HG03558 (cell line): ENCODE measurements at regions not wholly inside any gene's neighbourhood (a gene's known extent, or its start where the extent isn't known, plus 50 kb on each side); places are given as distances from the start of the nearest gene placed in this dataset.

ENCODE experiments used
- ATAC-seq: cut with Tn5 transposase; IDR thresholded peaks from one replicate; pipeline ENCODE4 v1.9.1; 2021; ENCODE audit warnings: moderate number of reproducible peaks; ENCODE audit not compliant: unreplicated experiment; ENCODE audit errors: extremely low read depth

GRCh38 chr18:55095584-55095983 lies 136.3 kb upstream of the CCDC68 start:
- ATAC-seq: no peak

DNA sequence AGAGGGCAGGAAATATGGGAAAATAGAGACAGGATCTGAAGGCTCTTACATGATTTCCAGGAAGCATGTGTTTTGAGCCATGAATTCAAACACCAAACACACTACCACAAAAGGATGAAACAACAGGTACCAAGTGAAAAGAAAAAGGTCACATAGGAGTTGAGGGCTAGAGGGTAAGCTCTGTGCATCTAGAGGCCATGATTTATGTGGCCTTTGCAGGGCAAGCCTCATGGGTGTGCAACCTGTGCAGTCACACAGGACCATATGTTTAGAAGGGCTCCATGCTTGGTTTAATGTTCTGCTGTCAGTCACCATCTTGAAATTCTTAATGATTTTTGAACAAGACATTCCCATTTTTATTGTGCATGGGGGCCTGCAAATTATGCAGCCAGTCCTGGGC lies 134.5 kb upstream of the CCDC68 start:
- no peak for ATAC-seq

- no peak for ATAC-seq
Measured at GRCh38 chr18:55093295-55093694, 134.0 kb upstream of the CCDC68 start.

DNA sequence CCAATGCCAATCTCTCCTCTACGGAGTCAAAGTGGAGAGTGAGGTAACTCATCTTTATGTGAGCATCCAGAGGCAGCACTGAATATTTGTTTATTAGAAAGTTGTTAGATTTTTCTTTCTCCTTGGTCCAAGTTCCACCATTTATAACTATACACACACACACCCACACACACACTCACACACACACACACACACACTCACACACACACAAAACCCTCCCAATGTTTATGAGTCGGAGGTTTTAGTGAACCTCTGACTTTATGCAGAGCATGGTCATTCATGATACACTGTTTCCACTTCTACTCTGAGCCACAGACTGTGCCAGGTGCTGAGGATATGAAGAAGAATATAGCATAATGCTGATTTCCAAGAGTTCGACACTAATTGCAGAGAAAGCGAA lies 132.9 kb upstream of the CCDC68 start:
- no peak for ATAC-seq

DNA sequence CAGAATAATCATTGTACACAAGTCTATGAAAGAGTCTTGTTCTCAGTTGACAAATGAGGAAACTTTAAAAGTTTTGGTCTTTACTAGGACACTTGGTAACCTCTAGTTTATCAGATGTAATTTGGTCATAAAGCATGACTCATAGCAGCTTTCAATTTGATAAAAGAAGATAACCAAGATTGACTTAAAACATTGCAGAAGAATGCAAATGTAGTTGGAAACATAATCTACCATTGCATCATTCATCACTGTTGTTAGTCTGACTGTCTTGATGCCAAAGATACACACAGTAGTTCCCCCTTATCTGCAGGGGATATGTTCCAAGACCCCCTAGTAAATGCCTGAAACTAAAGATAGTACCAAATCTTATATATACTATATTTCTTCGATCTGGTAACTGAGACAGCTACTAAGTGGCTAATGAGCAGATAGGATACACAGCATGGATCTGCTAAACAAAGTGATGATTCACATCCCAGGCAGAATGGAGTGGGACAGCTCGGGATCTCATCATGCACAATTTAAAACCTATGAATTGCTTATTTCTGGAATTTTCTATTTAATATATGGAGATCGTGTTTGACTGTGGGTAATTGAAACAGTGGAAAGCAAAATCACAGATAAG lies 131.4 kb upstream of the CCDC68 start:
- ATAC-seq: no peak

DNA sequence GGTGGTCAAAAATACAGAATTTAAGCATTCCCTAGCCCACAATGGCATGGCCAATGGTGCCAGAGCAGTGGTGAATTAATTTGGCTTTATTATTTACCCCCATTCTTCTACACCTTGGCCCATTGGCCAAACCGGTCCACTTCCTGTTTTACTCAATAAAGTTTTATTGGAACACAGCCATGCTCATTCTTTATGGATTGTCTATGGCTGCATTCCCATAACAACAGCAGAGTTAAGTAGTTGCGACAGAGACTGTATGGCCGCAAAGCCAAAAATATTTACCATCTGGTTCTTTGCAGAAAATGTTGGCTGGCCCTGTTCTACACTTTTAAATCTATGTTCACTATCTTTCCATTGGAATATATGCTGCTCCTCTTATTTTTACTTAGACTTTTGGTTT lies 130.3 kb upstream of the CCDC68 start:
- no peak for ATAC-seq

GRCh38 chr18:55088561-55088960 lies 129.3 kb upstream of the CCDC68 start:
- no peak for ATAC-seq

DNA sequence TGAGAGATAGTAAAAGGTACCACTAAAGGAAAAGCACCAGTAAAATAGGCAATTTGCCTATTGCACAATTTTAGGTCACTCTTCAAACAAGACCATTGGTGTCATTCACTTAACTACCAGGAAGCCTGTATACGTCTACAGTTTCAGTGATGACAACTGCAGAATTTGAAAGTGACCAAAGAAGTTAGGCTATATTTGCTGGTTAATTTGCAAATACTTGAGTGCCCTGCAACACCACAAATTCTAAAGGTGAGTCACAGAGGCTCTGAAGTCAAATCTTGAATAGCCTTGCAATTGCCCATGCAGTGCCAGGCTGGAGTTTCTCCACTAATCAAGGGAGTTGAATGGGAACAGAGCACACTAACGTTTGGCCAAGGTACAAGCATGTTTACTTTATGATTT lies 128.7 kb upstream of the CCDC68 start:
- ATAC-seq: peak; percentile 40

DNA sequence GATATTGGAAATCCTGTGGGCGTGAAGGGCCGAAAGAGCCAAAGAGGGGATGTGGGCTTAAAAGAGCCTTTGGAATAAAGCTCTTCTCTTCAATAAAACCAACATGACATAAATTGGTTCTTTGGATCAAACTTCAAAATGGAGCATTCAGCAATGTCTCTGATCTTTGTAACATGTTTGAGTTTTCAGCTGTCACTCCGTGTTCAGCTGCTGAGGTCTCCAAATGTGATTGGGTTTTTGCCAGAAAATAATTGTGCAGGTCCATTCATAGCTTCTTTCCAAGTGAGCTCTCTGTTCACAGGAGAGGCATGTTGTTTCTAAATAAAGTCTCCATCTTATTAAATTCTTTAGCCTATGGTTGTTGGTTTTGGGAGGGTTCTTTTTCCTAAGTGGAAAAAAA lies 127.6 kb upstream of the CCDC68 start:
- ATAC-seq: no peak

DNA sequence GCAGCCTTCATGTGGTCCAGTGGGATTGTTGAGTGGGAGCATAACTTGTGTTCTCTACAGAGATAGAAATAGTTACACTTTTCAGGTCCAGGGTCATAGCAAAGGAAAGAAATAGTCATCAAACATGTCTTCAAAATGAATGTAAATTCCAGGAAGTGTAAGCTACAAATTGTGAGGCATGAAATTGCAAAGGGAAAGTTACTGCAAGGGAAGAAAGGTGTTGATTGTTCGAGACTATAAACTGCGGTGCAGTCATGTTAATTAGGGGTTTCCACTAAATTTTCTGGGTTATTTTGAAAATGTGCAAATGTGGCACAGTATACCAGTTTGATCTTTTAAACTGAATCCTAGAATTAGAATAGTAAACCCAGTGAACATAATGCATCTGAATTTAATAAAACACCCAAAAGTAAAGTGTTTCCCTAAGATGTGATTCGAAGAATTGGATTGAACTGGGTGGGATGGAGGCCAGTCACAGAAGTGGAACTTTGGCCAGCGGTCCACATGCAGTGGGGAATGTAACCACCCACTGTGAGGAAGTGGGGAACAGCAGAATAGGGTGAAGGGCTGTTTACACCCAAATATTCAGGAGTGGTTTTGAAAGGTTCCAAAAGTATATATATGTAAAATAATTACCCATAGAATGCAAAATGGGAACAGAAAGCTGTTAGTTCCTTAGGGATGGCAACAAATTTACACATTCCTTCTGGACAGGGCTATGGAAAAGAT lies 126.5 kb upstream of the CCDC68 start:
- no peak for ATAC-seq

GRCh38 chr18:55084550-55084949 lies 125.3 kb upstream of the CCDC68 start:
- no peak for ATAC-seq

DNA sequence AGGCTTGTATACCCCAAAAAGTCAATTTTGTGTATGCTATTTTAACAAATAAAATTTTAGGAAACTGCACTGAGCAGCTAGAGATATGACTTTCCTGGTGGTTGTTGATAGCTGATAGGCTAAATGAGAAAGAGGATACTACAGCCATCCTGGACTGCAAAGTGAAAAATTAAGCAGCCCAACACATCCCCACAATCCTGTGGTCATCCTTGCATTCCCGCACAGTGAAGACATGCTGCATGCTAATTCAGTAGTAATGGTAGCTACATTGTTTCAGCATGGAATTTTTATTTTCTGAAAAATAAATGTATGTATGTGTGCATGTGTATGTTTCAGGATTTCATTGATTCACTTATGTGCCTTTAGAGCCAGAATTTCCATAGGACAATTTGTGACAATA lies 124.2 kb upstream of the CCDC68 start:
- no peak for ATAC-seq

DNA sequence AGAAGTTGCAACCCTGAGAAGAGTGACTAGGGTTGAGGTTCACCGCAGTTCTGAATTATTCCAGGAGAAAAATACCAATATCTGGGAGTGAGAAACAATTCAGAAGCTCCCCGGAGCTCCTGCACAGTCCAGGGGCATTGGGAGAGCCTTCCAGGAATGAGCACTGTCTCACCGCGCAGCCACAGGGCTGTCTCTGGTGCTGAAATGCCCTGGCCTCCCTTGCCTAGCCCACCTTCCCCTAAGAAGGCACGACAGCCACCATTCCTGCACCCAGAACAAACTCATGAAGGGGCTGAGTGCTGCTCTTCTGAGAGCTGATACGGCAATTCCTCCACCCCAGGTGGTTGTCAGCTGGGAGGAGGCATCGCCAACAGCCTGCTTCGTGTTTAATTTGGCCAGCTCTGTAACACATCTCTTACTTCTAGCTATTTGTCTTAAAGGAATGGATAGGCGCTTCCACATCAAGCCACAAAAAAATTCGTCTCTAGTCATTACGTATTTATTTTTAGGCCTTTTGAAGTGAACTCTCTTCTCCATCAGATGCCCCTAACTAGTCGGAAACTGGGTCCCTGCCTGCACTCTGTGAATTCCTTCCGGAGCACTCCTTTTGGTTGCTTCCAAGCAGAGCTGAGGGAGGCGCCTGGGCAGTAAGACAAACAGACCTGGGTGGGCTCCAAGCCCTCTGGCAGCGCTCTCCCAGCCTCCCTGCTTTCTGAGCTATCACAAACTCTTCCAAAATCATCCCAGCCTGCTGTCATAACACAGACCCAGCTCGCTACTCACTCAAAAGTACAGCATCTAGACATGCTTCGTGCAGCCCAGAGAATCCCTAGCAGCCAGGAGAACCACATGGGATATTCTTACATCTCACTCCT lies 120.5 kb upstream of the CCDC68 start:
- no peak for ATAC-seq

DNA sequence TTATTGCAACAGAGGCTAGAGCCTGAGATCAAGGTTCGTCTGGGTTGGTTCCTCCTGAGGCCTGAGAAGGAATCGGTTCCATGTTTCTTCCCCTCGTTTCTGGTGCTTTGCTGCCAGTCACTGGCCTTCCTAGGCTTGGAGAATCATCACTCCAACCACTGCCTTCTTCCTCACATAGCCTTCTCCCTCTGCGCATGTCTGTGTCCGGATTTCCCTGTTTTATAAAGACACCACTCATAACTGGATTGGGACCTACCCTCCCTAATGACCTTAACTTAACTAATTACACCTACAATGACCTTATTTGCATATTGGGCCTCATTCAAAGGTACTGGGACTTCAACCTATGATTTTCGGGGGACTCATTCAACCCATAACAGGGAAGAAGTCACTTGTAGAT lies 119.8 kb upstream of the CCDC68 start:
- ATAC-seq: no peak

- no peak for ATAC-seq
Measured at GRCh38 chr18:55078303-55078932, 119.2 kb upstream of the CCDC68 start.

GRCh38 chr18:55076643-55077218 lies 117.5 kb upstream of the CCDC68 start:
- ATAC-seq: no peak

GRCh38 chr18:55073834-55074233 lies 114.6 kb upstream of the CCDC68 start:
- ATAC-seq: no peak

DNA sequence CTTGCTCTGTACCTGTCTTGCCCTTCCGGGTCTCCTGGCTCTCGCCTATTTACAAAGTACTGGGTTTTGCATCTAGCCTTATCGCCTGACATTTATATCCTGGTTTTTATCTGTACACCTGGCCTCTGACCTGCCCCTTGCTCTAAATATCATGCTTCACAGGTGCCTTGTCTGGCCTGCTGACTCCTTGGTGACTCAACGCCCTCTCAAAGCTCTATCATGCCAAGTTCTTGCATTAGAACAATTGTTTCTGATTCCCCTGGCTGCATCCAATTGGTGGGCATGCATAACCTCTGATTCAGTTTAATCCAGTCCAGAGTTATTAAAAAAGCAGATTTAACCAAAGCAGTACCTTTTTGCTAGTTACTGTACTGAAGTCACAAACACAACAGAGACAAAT lies 113.9 kb upstream of the CCDC68 start:
- no peak for ATAC-seq

DNA sequence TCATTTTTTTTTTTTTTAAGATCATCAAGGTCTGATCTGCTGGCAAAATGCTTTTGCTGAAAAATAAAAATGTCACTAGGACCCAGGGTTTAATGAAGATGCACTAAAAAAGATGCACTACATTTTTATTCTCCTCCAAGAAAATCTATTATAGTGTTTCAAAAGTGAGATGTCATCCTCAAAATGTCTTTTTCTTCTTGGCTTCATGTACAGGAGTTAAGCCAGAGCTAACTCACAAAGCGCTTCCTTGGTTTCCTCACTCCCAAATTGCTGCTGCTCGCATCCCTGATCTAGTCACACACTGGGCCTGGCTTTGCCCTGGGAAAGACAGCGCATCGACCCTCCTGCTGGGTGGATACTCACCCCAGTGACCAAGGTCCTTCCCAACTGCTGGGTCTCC lies 113.4 kb upstream of the CCDC68 start:
- no peak for ATAC-seq

DNA sequence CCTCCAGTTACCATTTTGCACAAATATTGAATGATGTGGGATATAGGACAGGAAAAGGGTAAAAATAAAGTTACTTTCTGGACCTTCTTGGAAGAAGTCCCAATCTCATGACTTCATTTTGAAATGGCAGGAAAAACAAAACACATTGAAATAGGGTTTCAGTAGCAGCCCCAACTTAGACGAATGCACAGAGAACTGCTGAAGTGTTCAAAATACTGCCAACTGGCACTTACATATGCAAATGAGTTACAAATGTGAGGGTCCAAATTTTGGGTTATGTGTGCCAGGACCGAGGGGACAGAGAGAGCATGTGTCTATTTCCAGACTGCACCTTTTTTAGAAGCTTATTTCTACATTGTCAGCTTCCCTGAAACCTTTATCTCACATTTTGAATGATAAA lies 112.9 kb upstream of the CCDC68 start:
- no peak for ATAC-seq
